Testis (tissue), 2 donors: ENCODE measurements at regions not wholly inside any gene's neighbourhood (a gene's known extent, or its start where the extent isn't known, plus 50 kb on each side); places are given as distances from the start of the nearest gene placed in this dataset.

Experiments
- CTCF ChIP-seq, 3 experiments: fragments of 450-650 bp in 2 of 3; fragments of 200-600 bp in 1 of 3; sonication (generic) in 1 of 3; IDR thresholded peaks; one replicate each; pipeline ENCODE4 v1.5.1; 2016 to 2019; ENCODE audit warnings: antibody characterized with exemption in 3 of 3, mild to moderate bottlenecking in 2 of 3, moderate library complexity in 1 of 3
- POLR2A ChIP-seq: fragments of 450-650 bp; IDR thresholded peaks from one replicate; pipeline ENCODE4 v1.6.1; 2017; ENCODE audit warnings: antibody characterized with exemption, mild to moderate bottlenecking, moderate library complexity

GRCh38 chr19:28929006-28929405 is 283.9 kb downstream of the UQCRFS1 start:
- TF ChIP-seq CTCF (IDR thresholded peaks at IDR 0.05) = no peak
- TF ChIP-seq POLR2A = no peak
